T-helper 2 cell (primary cell): ENCODE measurements at regions not wholly inside any gene's neighbourhood (a gene's known extent, or its start where the extent isn't known, plus 50 kb on each side); places are given as distances from the start of the nearest gene placed in this dataset.

Experiments used
- DNase-seq, 5 experiments: peaks; one replicate each; pipeline versions ENCODE4 v3.0.0 to v3.0.0-alpha.2; 2012 to 2022

GRCh38 chr3:151024339-151024738, 51.8 kb upstream of the CLRN1 start:
- DNase-seq, result no peak

- DNase-seq, result no peak
These were observed 51.2 kb upstream of the MED12L start for GRCh38 chr3:151034303-151034702.

- DNase-seq, result peak in 1 of 5 experiments; percentile 2
These were observed 50.4 kb upstream of the MED12L start for GRCh38 chr3:151035072-151035471.
